ENCODE measurements at regions not wholly inside any gene's neighbourhood (a gene's known extent, or its start where the extent isn't known, plus 50 kb on each side); places are given as distances from the start of the nearest gene placed in this dataset.

- no peak for TF ChIP-seq CTCF (IDR thresholded peaks at IDR 0.05; ENCODE audit: extremely low read depth, missing control alignments)
- no peak for DNase-seq (ENCODE audit: low spot score)
These were observed 59.8 kb upstream of the MEDAG start for GRCh38 chr13:30846311-30846710.

- no peak for TF ChIP-seq CTCF (IDR thresholded peaks at IDR 0.05; ENCODE audit: extremely low read depth, missing control alignments)
- no peak for DNase-seq (ENCODE audit: low spot score)
These were observed 59.2 kb upstream of the MEDAG start for GRCh38 chr13:30846866-30847265.

GRCh38 chr13:30847650-30848307 is 58.3 kb upstream of the MEDAG start:
- TF ChIP-seq CTCF (IDR thresholded peaks at IDR 0.05; ENCODE audit: extremely low read depth, missing control alignments), result no peak
- DNase-seq (ENCODE audit: low spot score), result no peak

- DNase-seq (ENCODE audit: low spot score), result no peak
- no peak for TF ChIP-seq CTCF (IDR thresholded peaks at IDR 0.05; ENCODE audit: extremely low read depth, missing control alignments)
These were observed 57.6 kb upstream of the MEDAG start for GRCh38 chr13:30848332-30849027.

- TF ChIP-seq CTCF (IDR thresholded peaks at IDR 0.05; ENCODE audit: extremely low read depth, missing control alignments), result no peak
These were observed 56.5 kb upstream of the MEDAG start for GRCh38 chr13:30849611-30850010.

GRCh38 chr13:30850204-30850866 is 55.7 kb upstream of the MEDAG start:
- no peak for TF ChIP-seq CTCF (IDR thresholded peaks at IDR 0.05; ENCODE audit: extremely low read depth, missing control alignments)
- no peak for DNase-seq (ENCODE audit: low spot score)

More at GRCh38 chr13:30849611-30850010, 56.5 kb upstream of the MEDAG start:
- no peak for DNase-seq (ENCODE audit: low spot score)

GRCh38 chr13:30850867-30851211 is 55.2 kb upstream of the MEDAG start:
- TF ChIP-seq CTCF (IDR thresholded peaks at IDR 0.05; ENCODE audit: extremely low read depth, missing control alignments), result no peak
- no peak for DNase-seq (ENCODE audit: low spot score)
